ENCODE measurements at regions not wholly inside any gene's neighbourhood (a gene's known extent, or its start where the extent isn't known, plus 50 kb on each side); places are given as distances from the start of the nearest gene placed in this dataset.

DNA sequence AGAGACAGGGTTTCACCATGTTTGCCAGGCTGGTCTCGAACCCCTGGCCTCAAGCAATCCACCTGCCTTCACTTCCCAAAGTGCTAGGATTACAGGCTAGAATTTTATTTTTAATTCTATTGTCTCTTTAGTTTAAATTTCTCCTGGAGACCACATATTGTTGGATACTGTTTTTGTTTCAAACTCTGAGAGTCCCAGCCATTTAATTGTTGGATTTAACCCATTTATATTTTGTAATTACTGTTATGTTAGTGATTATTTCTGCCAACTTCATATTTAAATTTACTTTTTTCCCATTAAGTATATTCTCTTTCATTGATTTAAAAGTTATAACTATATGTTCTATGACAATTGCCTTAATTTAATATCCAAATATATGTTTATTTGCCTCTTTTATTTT, 185.6 kb downstream of the ZNF248 start:
- WGBS, 2 donors, result 13 to 19% methylated on average over 1 of the region's 1 CpG
- no peak for TF ChIP-seq POLR2A (IDR thresholded peaks at IDR 0.05)
- TF ChIP-seq, protein P1, sequence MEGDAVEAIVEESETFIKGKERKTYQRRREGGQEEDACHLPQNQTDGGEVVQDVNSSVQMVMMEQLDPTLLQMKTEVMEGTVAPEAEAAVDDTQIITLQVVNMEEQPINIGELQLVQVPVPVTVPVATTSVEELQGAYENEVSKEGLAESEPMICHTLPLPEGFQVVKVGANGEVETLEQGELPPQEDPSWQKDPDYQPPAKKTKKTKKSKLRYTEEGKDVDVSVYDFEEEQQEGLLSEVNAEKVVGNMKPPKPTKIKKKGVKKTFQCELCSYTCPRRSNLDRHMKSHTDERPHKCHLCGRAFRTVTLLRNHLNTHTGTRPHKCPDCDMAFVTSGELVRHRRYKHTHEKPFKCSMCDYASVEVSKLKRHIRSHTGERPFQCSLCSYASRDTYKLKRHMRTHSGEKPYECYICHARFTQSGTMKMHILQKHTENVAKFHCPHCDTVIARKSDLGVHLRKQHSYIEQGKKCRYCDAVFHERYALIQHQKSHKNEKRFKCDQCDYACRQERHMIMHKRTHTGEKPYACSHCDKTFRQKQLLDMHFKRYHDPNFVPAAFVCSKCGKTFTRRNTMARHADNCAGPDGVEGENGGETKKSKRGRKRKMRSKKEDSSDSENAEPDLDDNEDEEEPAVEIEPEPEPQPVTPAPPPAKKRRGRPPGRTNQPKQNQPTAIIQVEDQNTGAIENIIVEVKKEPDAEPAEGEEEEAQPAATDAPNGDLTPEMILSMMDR (IDR thresholded peaks at IDR 0.05), result no peak

DNA sequence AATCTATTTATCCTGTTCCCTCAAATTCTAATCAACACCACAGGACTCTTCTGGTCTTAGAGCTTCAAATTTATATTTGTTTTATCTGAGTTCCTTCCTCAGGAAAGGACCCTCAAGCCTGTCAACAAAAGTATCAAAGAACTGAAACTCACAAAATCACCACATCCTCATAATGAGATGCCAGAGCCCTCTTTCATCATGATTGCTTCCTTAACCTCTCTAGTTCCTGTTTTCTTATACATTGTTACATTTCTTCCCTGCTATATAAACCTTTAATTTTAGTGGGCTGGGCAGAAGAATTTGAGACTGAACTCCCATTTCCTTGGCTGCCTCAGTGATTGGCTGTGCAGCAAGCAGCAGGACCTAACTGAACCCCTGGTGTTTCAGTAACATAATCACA, 189.7 kb downstream of the ZNF248 start:
- no peak for DNase-seq (ENCODE audit: low spot score in 2 of 2)
- intact Hi-C loops (cut with DNase I; ENCODE audit: low total_unique reads), result no loop called here
- TF ChIP-seq POLR2A (IDR thresholded peaks at IDR 0.05), result no peak
- TF ChIP-seq, protein P1 (IDR thresholded peaks at IDR 0.05), result no peak

More for the DNA sequence above, 185.6 kb downstream of the ZNF248 start:
- no peak overlapping the region for H3K4me3 ChIP-seq (ENCODE audit: low read depth, poor library complexity, severe bottlenecking)
- DNase-seq (ENCODE audit: low spot score in 2 of 2), result no peak
- intact Hi-C loops (cut with DNase I; ENCODE audit: low total_unique reads), result no loop called here

DNA sequence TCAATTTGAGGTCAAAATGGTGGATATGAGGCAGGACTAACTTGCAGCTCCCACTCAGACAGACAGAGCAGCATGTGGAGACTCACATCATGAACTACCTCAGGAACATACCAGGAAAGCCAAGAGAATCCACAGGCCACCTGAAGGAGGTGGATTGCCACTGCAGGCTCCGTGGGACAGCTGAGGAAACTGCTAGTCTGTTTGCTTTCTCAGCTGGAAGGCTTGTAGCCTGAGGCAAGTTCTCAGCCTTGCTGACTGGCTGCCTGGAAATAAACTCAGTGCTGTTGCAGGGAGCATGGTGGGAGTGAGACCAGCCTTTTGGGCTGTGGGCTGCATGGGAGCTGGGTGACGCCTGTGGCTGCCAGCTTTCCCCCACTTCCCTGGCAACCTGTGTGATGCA, 202.9 kb downstream of the ZNF248 start:
- intact Hi-C loops (cut with DNase I; ENCODE audit: low total_unique reads), result no loop called here
- H3K4me3 ChIP-seq (ENCODE audit: low read depth, poor library complexity, severe bottlenecking), result no peak overlapping the region
- DNase-seq (ENCODE audit: low spot score in 2 of 2), result no peak
- 72 to 81% methylated on average over 2 of the region's 2 CpGs for WGBS, 2 donors
- TF ChIP-seq, protein P1 (IDR thresholded peaks at IDR 0.05), result no peak
- no peak for TF ChIP-seq POLR2A (IDR thresholded peaks at IDR 0.05)

More for the DNA sequence above, 189.7 kb downstream of the ZNF248 start:
- H3K4me3 ChIP-seq (ENCODE audit: low read depth, poor library complexity, severe bottlenecking), result no peak overlapping the region

DNA sequence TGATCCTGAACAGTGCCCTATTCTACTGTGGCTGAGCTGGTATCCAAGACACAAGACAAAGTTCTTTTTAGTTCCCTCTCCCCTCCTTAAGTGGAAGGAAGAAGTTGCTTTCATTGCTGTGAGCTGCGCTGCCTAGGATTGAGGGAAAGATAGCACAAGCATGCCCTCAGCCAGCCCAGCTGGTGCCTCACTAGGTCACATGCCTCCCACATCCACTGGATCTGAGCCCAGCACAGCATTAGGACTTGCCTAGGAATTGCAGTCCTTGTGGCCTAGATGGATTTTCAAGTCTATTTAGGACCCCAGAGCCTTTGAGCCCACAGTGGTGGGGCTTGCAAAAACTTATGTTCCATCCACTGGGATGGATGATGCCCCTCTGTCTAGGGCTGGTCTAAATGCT, 214.2 kb downstream of the ZNF248 start:
- no peak overlapping the region for H3K4me3 ChIP-seq (ENCODE audit: low read depth, poor library complexity, severe bottlenecking)
- no peak for DNase-seq (ENCODE audit: low spot score in 2 of 2)
- WGBS, 2 donors, result 50 to 71% methylated on average over 1 of the region's 1 CpG
- intact Hi-C loops (cut with DNase I; ENCODE audit: low total_unique reads), result no loop called here
- no peak for TF ChIP-seq POLR2A (IDR thresholded peaks at IDR 0.05)
- TF ChIP-seq, protein P1 (IDR thresholded peaks at IDR 0.05), result no peak

DNA sequence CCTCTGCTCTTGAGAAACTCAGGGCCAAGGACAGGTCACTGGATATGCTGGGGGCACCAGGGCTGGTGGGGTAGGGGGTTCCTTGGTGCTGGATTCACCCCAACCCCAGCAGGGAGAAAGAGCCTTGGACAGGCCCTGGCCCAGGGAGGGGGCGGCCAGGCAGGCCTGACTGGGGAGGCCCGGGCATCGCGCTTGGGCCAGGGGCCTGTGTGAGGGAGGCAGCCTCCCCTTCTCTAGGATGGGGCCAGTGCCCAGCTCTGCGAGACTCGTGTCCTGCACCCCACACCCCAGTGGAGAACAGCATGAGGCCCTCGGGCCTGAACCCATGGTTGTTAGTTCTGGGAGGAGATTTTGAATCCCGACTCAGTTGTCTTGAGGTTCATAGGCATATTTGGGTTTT, 217.1 kb downstream of the ZNF248 start:
- no peak for DNase-seq (ENCODE audit: low spot score in 2 of 2)
- H3K4me3 ChIP-seq (ENCODE audit: low read depth, poor library complexity, severe bottlenecking), result no peak overlapping the region
- WGBS, 2 donors, result 88 to 91% methylated on average over 8 of the region's 8 CpGs
- TF ChIP-seq POLR2A (IDR thresholded peaks at IDR 0.05), result no peak
- TF ChIP-seq, protein P1 (IDR thresholded peaks at IDR 0.05), result no peak
- intact Hi-C loops (cut with DNase I; ENCODE audit: low total_unique reads), result no loop called here

DNA sequence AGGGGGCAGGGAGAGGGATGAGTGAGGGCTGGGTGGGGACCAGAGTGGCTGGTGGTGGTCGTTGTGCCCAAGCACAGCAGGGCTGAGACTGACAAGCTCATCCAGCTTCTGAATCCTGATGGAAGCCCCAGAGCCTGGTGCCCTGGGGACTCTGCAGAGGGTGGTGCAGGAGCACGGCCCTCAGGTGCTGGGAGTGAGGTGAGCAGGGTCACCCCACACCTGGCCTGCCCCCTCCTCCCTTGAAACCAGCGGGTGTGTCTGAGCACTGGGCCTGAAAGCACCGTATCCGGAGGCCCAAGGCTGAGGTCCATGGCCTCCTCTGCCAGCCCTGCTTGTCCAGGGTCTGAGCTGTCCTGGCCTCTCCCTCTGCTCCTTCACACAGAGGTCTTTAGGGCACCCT, 218.2 kb downstream of the ZNF248 start:
- TF ChIP-seq POLR2A (IDR thresholded peaks at IDR 0.05), result no peak
- TF ChIP-seq, protein P1 (IDR thresholded peaks at IDR 0.05), result no peak
- WGBS, 2 donors, result 73 to 84% methylated on average over 3 to 5 of the region's 5 CpGs
- intact Hi-C loops (cut with DNase I; ENCODE audit: low total_unique reads), result no loop called here
- H3K4me3 ChIP-seq (ENCODE audit: low read depth, poor library complexity, severe bottlenecking), result no peak overlapping the region
- DNase-seq (ENCODE audit: low spot score in 2 of 2), result no peak
